HL-60 (cell line): ENCODE measurements at regions not wholly inside any gene's neighbourhood (a gene's known extent, or its start where the extent isn't known, plus 50 kb on each side); places are given as distances from the start of the nearest gene placed in this dataset.

Experiments used
- DNase-seq, 2 experiments: peaks; one replicate each; pipeline ENCODE4 v3.0.0-alpha.2; 2010 to 2020; ENCODE audit warnings: low read depth in 1 of 2, low spot score in 1 of 2
- H3K27ac ChIP-seq: fragments of 250-450 bp; sonication (Bioruptor Pico); replicated peaks from 2 replicates; pipeline ENCODE4 v1.5.1; 2020; ENCODE audit warnings: mild to moderate bottlenecking, moderate library complexity
- H3K27me3 ChIP-seq: fragments of 250-450 bp; sonication (Bioruptor Pico); 2 replicates; pipeline ENCODE4 v1.5.1; 2021; ENCODE audit warnings: mild to moderate bottlenecking, moderate library complexity; ENCODE audit not compliant: insufficient read depth, poor library complexity, severe bottlenecking
- H3K4me3 ChIP-seq: replicated peaks from 2 replicates; pipeline ENCODE4 v1.5.1; 2011; ENCODE audit warnings: mild to moderate bottlenecking, control low read depth, low read length; ENCODE audit not compliant: insufficient read depth
- CTCF ChIP-seq: IDR thresholded peaks from one replicate; pipeline ENCODE4 v1.5.1; 2011; ENCODE audit warnings: low read length, control low read depth, inconsistent platforms; ENCODE audit not compliant: insufficient read depth
- GABPA ChIP-seq: IDR thresholded peaks from 2 replicates; pipeline ENCODE4 v1.6.1; 2012; ENCODE audit warnings: low read depth
- POLR2AphosphoS5 ChIP-seq: IDR thresholded peaks from 2 replicates; pipeline ENCODE4 v1.6.1; 2012; ENCODE audit warnings: low read depth
- REST ChIP-seq: IDR thresholded peaks from 2 replicates; pipeline ENCODE4 v1.6.1; 2012; ENCODE audit warnings: low read depth; ENCODE audit not compliant: insufficient replicate concordance
- SPI1 ChIP-seq: IDR thresholded peaks from 2 replicates; pipeline ENCODE4 v1.6.1; 2012; ENCODE audit warnings: low read depth, mild to moderate bottlenecking, borderline replicate concordance

GRCh38 chr3:150248116-150248887, 159.8 kb upstream of the TSC22D2 start:
- no peak for TF ChIP-seq POLR2AphosphoS5
- TF ChIP-seq SPI1, result no peak
- no peak for TF ChIP-seq CTCF
- TF ChIP-seq REST, result no peak
- no peak for TF ChIP-seq GABPA
- no peak overlapping the region for H3K4me3 ChIP-seq
- DNase-seq, result no peak
- no peak overlapping the region for H3K27ac ChIP-seq
- peaks cover 3% of the 10 kb centered on the region for H3K27me3 ChIP-seq

- Histone ChIP-seq H3K27me3 (peaks cover 3% of the 10 kb centered on the region), H3K4me3 (no peak overlapping the region), H3K27ac (no peak overlapping the region)
- TF ChIP-seq SPI1 (no peak), GABPA (no peak), REST (no peak), CTCF (no peak), POLR2AphosphoS5 (no peak)
- DNase-seq, result no peak
These were observed 160.7 kb upstream of the TSC22D2 start for GRCh38 chr3:150247441-150247840.

GRCh38 chr3:150243466-150243865, 164.6 kb upstream of the TSC22D2 start:
- H3K27me3 ChIP-seq, result peaks cover 3% of the 10 kb centered on the region
- H3K4me3 ChIP-seq, result no peak overlapping the region
- no peak for DNase-seq
- no peak for TF ChIP-seq GABPA
- TF ChIP-seq SPI1, result no peak
- no peak overlapping the region for H3K27ac ChIP-seq

GRCh38 chr3:150242220-150242936, 165.7 kb upstream of the TSC22D2 start:
- no peak for DNase-seq
- Histone ChIP-seq H3K27ac (no peak overlapping the region), H3K27me3 (peaks cover 3% of the 10 kb centered on the region), H3K4me3 (no peak overlapping the region)
- no peak for TF ChIP-seq SPI1
- TF ChIP-seq REST, result no peak
- TF ChIP-seq GABPA, result no peak
- TF ChIP-seq POLR2AphosphoS5, result no peak
- no peak for TF ChIP-seq CTCF
